ENCODE measurements at regions not wholly inside any gene's neighbourhood (a gene's known extent, or its start where the extent isn't known, plus 50 kb on each side); places are given as distances from the start of the nearest gene placed in this dataset.

DNA sequence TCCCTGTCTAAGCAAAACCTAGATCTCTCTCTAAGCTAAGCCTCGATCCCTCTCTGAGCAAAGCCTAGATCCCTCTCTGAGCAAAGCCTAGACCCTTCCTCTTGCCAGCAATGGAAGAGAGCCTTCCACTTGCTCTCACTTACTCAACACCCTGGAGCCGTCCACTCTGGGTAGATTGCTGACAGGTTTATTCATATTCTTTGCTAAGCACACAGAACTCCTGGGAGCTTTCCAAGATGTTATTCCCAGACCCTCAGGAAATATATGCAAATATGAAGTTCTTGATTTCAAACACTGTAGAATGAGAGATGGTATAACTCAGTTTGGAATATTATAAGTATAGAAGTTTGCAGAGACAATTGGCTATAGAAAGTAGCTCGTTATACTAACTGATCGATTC lies 503.8 kb upstream of the CELF2 start:
- DNase-seq (ENCODE audit: low spot score): no peak

DNA sequence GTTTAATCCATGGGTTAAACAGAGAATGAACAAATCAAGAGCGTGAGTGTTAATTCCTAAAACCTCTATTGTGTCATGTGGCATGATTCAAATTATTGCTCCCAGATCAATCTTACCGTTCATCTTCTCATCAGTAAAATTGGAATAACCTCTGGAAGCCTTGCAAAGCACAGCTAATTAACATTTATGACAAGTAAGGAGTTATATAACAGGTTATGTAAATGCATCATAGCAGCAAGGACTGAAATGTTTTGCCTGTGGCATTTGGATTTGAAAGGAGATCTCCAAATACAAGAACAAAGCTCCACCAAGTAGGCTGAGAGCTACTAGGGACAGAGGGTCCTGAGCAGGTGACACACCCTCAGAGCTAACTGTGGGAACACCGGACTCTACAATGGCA lies 502.9 kb upstream of the CELF2 start:
- DNase-seq (ENCODE audit: low spot score): no peak

DNA sequence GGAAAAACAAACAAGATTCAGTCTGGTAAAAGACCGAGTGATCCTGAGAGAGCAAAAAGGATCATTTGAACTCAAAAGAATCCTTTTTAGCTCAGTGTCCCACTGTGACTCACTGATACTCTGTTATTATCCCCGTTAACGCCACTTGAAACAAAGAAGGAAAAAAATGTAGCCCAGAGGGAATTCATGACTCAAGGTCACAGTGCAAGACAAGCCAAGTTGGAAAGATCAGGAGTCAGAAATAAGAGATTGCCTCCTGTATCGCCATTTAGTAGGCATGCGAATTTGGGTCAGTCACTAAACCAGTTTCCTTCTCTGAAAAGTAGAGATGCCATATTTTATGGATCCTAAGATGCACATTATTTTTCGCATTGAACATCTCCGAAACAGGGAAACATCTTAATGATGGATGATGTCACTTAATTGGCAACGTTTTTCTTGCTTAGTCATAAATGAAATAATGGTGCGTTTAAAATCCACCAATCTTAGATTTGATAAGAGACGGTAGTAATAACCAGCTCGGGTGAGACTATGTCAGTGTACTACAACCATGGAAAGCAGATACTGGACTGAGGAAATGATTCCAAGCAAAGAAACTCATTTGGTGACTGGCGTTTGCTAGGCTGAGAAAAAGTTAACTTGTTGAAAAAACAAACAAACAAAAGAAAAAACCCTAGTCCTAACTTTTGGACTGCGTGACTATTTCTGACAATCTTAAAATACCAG lies 502.0 kb upstream of the CELF2 start:
- peak; percentile 8 for DNase-seq (ENCODE audit: low spot score)

DNA sequence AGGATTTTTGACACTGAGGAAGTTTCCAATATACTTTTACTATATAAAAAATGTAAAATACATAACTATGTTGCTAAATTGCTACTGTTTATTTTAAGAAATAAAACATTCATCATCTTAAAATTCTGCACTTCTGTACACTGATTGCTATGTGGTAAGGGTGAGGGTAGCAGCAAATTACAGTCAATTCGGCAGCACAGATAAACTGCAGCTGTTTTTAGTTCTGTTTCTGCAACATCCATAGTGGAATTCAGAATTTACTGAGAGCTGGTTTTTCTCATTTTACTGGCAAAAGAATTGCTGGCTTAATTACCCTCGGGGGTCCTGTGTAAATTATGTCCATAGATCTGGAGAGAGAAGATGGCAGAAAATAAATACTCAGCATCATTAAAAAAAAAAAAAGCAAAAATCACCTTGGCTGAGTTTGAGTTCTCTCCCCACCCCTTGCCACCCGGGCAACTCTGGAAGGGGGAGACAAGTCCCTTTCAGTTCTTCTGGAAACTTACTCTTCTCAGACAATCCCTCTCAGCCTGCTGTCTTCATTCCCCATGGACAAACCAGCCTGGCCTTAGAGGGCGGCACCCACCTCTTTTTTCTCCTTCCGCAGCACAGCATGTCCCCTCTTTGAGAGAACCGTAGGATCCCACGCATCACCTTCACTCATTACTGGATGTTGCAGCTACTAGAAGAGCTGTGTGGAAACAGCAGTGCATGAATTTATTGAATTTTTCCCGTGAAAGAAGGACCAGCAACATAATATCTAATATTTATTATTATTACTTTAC lies 501.1 kb upstream of the CELF2 start:
- no peak for DNase-seq (ENCODE audit: low spot score)

DNA sequence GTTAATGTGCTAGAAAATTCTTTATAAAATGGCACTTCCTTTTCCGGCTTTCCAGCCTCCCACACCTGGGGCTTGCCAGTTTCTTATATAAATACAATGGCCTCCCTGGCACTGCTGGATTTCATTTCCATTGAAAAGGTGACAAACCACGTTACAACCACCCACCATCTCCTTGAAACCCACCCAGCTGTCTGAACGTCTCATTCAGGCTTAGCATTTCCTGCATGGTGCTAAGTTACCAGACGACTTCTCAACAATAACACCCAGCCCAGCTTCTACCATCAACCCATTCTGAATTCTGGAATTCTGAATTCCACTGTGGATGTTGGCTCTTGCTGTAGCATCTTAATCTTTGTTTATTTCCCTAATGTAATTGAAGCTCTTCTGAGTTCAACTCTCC lies 499.8 kb upstream of the CELF2 start:
- DNase-seq (ENCODE audit: low spot score): no peak

DNA sequence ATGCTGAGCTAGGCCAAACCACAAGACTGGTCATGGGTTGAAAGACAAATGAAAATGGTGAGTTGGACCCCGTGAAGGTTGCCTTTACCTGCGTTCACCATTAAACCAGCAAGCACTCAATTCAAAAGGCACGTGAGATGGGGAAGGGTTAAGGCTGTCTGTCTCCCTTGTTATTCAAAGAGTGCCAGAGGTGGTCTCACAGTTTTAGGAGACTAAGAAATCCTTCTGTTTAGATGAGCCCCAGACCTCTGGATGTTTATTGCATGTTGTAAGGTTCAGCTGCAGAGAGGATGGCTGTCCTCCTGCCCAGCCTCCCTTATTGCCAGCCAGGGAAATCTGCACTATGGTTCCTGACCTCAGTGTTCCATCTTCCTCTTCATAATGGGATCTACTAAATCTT lies 498.0 kb upstream of the CELF2 start:
- DNase-seq (ENCODE audit: low spot score): peak; percentile 32

DNA sequence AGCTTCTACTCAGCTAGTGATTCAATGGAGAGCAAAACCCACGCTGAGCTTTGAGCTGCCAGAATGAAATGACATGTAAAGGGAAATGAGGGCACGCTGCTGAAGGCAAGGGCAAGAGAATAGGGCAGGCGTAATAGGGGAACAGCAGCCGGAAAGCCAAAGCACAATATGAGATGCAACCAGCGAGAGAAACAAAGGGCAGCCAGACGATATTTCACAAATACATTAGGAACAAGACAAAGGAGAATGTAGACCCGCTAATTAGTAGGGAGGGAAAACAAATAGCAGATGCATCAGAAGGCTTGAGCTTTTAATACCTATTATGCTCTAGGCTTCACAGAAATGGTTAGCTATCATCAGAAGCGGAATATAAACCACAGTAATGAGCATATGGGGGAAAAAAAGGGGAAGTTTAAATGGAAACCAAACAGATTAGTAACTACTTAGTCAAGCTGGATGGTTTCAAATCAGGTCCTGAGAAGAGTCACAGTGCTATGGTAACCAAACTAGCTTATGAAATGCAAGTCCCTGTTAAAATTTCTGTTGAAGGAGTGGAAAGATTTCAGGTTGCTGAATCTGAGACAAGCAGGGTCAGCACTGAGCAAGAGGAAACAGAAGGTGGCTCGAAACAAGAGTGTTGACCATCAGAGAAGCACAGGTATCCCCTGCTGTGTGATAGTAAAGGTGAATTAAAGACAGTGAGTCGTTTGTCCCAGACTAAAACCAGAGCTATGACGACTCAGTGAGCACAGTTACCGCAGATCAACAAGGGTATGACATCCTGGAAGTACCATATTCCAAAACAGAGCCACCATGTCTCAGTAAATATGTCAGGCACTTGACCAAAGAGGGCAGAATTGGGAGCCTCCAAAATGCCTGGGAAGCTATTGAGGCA lies 496.9 kb upstream of the CELF2 start:
- no peak for DNase-seq (ENCODE audit: low spot score)

DNA sequence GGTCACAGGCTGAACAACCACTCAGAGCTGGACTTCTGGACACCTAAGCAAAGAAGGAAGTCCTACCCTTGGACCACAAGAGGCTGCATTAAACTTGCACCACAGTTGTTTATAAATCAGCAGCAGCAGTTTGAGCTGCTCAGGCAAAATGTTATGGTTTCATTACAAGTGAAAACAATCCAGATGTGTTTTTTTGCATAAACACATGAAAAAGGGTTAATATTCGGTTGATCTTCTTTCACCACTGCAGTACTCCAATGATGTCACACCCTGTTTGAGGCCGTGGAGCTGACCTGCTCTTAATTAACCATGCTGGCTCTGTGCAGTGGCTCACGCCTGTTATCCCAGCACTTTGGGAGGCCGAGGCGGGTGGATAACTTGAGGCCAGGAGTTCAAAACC lies 490.8 kb upstream of the CELF2 start:
- DNase-seq (ENCODE audit: low spot score): peak; percentile 5

DNA sequence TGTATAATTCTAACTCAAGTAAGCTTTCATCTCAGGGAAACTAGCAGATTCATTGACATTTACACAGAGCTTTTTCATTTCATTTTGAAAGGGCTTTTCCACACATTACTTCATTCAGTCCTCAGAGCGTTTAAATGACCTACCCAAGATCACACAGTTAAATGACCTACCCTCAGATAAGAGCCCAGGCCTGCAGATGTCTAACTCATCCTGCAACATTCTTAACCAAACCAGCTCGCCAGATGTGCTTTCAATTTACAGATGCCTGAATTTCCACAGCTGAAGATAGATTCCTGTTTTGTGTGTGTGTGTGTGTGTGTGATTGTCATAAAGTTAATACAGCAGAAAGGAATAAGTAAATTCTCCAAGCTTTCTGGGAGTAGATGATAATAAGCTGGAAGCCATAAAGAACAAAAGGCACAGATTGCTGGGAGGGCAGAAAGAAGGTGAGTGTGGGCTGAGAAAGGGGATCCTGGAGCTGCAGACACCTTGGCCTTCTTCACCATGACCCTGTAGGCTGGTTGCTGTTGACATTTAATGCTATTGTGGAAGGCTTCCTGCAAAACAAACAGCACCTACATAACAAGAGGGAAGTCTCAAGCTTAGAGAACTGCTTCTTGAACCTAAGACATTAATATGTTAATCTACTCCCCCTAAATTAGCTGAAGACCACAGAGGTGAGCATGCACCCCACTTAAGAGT lies 489.7 kb upstream of the CELF2 start:
- no peak for DNase-seq (ENCODE audit: low spot score)

DNA sequence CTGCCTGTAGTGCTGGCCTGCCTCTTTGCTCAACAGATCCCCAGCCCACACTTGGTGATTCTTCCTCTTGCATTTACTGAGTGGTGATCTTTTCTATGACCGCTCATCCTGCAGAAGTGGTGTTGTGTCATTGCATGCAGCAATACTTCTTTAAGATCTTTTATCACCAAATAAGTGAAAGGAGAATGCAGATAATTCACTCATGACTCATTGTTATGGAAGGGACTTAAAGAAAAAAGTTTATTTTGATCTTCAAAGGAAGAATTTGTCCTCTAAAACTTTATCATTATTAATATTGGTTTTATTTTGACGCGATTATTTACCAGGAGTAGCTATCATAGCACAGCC lies 489.1 kb upstream of the CELF2 start:
- DNase-seq (ENCODE audit: low spot score): no peak

DNA sequence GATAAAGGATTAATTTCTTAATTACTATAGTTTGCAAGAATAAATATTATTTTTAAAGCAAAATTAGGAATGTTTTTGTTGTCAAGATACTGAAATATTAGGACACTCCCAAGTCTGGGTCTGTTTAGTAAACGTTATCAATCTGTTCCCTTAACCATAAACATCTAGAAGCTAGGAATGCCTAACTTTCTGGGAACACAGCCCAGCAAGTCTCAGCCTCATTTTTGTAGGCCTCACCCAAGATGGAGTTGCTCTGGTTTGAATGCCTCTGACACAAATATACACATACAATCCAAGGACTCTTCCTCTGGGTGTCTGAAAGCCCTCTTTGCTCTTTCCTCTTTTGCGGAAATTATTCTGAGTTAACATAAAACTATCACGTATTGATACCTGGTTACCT lies 487.4 kb upstream of the CELF2 start:
- DNase-seq (ENCODE audit: low spot score): no peak

DNA sequence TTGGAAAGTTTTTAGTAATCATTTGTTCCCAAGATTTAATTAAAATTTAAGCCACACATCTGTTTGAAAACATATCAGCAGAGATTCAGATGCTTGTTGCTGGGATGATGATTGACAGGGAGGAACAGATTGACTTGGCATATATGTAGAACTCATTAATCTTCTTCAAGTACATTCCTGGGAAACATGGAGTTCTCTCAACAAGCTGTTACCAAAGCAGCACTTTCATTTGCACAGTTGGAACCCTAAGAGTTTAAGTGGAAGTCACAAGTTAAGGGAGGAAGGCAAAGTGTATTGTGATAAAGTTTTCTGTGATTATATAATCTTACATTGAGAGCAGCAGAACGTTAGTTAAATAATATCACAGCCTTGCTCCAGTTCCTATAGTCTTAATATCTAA lies 485.4 kb upstream of the CELF2 start:
- DNase-seq (ENCODE audit: low spot score): no peak

DNA sequence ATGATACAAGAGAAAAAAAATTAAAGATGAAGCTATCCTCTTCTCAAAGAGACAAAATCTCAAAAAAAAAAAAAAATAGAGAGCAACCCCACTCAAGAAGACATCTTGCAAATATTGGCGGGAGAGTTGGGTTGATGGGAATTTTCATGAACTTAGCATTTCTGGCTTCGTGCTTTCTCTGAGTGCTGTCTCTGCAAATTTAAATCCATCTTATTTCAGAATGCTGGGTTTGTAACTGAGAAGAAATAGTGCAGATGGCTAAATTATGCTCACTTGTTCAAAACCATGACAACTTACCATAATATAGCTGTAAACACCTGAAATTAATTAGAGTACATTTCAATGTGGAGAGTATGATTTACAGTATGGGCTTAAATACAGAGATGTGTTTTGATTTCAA lies 484.8 kb upstream of the CELF2 start:
- DNase-seq (ENCODE audit: low spot score): no peak

DNA sequence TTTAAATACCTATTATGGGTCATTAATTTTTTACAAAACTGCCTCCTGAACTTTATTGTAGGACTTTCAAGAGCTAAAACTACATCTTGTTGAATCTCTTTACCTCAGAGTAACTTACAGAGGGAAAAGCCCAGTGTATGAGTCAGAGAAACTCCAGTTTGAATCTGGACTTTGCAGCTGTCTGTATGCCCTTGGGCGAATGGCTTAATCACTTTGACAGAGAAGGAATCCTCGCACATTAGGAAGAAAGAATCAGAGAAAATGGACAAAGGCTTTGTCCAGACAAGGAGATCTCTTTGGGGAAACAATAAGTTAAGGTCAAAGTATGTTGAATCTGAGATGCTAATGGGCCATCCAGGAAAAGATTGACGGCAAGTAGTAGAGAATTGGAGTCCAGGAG lies 484.2 kb upstream of the CELF2 start:
- DNase-seq (ENCODE audit: low spot score): no peak

DNA sequence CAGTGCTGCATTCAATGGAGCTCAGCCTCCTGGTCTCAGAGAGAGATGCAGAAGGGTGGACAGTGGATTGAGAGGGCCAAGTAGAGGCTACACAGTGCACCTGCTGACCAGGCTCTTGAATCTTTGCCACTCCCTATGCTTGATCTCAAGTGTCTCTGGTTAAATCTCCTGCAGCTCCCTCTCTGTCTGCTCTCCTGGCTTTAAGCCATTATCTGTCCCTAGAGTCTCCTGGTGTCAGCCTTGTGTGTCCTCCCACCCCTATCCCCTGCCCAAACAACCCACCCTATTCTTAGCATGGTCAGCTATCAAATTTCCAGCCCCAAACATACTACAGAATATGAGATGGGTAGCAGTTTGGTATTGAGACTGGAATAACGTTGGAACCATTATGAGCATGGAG lies 479.3 kb upstream of the CELF2 start:
- no peak for DNase-seq (ENCODE audit: low spot score)

DNA sequence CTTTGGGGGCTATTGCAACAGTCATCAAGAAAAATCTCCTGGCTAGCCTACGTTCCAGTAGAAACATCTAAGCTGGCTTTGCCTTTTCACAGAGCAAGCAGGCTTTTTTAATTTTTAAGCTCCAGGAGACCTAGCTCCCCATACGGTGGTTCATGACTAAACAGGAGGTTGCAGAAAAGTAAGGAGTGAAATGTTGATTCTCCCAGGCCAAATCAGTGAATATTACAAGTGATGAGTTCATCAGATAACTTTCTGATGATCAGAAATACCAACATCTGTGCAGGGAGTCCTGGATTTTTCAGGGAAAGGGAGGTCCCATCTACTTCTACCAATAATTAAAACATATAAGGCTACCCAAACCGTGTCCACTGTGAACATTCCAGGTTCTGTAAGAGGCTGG lies 477.3 kb upstream of the CELF2 start:
- DNase-seq (ENCODE audit: low spot score): no peak

DNA sequence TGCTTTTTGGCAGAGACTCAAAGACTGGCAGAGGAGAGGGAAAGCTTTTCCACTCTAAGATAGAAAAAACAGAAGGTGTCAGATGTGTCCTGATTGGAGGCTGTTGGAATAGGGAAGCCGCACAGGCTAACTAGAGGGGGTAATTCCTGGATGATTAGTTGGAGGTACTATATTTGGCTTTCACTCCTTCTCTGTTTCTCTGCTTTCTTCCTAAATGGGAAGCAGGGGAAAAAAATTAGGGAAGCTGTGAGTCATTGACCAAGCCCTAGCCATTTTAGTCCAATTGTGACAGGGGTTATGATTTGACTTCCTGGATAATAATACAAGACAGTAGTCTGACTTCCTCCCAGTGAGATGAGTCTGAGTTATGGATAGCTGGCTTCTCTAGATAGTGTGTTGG lies 475.2 kb upstream of the CELF2 start:
- DNase-seq (ENCODE audit: low spot score): no peak

DNA sequence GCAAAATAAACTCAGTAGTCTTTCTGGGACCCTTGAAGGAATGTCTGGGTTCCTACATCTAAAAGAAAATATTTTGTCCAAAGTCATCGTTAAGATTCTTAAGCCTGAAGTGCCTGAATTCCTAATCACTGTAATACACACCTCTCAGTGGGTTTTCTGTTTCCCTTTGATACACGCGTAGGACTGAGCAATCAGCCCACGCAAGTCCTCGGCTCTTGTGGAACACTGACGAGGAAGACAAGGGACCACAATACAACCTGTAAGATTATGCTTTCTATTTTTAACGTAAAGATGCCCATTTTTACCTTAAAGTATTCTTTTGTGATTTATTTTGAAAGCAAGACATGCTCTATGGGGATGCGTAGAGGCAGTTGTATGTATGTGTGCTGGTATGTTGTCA lies 472.8 kb upstream of the CELF2 start:
- no peak for DNase-seq (ENCODE audit: low spot score)

DNA sequence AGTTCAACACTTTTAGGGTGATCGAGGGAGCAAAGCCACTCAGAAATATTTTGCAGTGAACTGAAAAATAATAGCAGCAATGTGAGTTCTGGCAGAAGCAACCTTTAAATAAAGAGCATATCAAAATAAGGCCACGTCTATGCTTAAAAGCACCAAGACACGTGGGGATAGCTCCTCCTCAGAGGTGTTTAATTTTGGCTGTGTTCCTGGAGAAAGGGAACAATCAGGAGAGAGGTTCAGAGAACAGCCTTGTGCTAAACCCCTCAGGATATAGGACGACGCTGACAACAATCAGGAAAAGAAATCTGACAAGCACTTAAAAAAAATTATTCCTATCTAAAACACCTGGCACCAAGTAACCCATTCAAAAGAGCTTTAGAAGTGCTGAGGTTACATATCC lies 471.9 kb upstream of the CELF2 start:
- no peak for DNase-seq (ENCODE audit: low spot score)

DNA sequence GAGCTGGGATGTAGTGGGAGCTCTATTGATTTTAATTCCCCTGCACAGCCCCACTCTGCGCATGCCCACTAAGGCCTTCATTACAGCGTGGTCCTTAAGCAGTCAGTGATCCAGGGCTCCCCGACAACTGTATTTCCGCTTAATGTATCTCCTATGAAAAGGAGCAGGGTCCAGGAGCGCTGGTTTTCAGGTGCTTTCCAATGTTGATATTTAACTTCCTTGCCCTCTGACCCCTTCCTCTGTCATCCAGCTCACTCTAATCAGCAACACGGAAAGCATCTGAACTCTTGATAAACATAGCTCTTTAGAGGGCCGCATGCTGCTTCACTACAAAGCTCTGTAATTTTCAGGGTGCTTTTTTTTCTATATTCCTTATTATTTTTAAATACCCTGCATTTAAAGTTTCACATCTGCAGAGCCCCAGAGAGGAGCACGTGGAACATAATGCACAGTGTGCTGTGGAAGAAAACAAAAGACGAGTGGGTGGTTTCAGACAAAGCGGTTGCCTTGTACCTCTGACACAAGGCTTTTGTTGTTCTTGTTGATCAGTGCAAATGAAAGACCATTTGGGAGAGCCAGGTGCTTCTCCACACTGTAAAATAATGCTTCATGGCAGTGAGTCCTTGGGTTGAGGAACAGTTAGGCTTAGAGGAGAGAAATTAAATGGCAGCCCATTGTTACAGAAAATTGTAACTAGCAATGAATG lies 465.9 kb upstream of the CELF2 start:
- no peak for DNase-seq (ENCODE audit: low spot score)

DNA sequence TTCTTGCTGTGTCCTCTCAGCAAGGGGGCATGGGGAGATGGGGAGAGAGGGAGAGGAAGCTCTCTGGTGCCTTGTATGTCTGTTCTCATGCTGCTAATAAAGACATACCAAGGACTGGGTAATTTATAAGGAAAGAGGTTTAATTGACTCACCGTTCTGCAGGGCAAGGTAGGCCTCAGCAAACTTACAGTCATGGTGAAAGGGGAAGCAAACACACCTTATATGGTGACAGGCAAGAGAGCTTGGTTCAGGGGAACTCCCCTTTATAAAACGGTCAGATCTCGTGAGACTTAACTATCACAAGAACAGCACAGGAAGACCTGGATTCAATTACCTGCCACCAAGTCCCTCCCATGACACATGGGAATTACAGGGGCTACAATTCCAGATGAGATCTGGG lies 464.7 kb upstream of the CELF2 start:
- no peak for DNase-seq (ENCODE audit: low spot score)

Measured in H4 (cell line).